ENCODE measurements at regions not wholly inside any gene's neighbourhood (a gene's known extent, or its start where the extent isn't known, plus 50 kb on each side); places are given as distances from the start of the nearest gene placed in this dataset.

- TF ChIP-seq, protein P1, sequence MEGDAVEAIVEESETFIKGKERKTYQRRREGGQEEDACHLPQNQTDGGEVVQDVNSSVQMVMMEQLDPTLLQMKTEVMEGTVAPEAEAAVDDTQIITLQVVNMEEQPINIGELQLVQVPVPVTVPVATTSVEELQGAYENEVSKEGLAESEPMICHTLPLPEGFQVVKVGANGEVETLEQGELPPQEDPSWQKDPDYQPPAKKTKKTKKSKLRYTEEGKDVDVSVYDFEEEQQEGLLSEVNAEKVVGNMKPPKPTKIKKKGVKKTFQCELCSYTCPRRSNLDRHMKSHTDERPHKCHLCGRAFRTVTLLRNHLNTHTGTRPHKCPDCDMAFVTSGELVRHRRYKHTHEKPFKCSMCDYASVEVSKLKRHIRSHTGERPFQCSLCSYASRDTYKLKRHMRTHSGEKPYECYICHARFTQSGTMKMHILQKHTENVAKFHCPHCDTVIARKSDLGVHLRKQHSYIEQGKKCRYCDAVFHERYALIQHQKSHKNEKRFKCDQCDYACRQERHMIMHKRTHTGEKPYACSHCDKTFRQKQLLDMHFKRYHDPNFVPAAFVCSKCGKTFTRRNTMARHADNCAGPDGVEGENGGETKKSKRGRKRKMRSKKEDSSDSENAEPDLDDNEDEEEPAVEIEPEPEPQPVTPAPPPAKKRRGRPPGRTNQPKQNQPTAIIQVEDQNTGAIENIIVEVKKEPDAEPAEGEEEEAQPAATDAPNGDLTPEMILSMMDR (IDR thresholded peaks at IDR 0.05; ENCODE audit: low read depth, low read length, missing control alignments), result no peak
- no peak for DNase-seq
- in situ Hi-C loops (cut with HindIII; ENCODE audit: low pct_ligation_motif_present, low sequenced_read_pairs), result no loop called here
- Histone ChIP-seq H3K4me3 (ENCODE audit: low read depth, low read length) (no peak overlapping the region), H3K27ac (no peak overlapping the region), H3K36me3 (replicated peaks) (no peaks in the 10 kb centered on the region), H3K27me3 (replicated peaks) (no peaks in the 10 kb centered on the region)
Measured at GRCh38 chrX:111020283-111020682, 75.7 kb upstream of the PAK3 start.

- in situ Hi-C loops (cut with HindIII; ENCODE audit: low pct_ligation_motif_present, low sequenced_read_pairs), result no loop called here
- TF ChIP-seq, protein P1 (IDR thresholded peaks at IDR 0.05; ENCODE audit: low read depth, low read length, missing control alignments), result no peak
- Histone ChIP-seq H3K27ac (no peak overlapping the region), H3K4me3 (ENCODE audit: low read depth, low read length) (no peak overlapping the region), H3K27me3 (replicated peaks) (no peaks in the 10 kb centered on the region), H3K36me3 (replicated peaks) (no peaks in the 10 kb centered on the region)
- DNase-seq, result no peak
Measured at GRCh38 chrX:111013778-111014455, 82.1 kb upstream of the PAK3 start.

DNA sequence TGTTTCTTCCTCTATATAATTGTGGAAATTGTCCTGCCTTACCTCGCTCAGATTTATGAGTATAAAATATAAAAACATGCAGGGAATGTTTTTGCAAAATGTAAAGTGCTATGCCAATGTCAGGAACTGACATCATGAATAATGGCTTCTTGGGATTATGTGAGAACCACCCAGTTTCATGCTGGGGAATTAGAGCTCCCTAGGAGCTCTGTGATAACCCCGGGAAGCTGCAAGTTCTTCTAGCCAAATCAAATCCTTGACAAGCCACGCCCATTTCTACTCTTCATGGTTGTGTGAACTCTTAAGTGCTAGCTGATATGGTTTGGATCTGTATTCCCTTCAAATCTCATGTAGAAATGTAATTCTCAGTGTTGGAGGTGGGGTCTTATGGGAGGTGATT, 85.9 kb upstream of the PAK3 start:
- in situ Hi-C loops (cut with HindIII; ENCODE audit: low pct_ligation_motif_present, low sequenced_read_pairs), result no loop called here
- TF ChIP-seq, protein P1 (IDR thresholded peaks at IDR 0.05; ENCODE audit: low read depth, low read length, missing control alignments), result no peak
- Histone ChIP-seq H3K36me3 (replicated peaks) (no peaks in the 10 kb centered on the region), H3K27me3 (replicated peaks) (no peaks in the 10 kb centered on the region), H3K27ac (no peak overlapping the region), H3K4me3 (ENCODE audit: low read depth, low read length) (no peak overlapping the region)
- DNase-seq, result no peak

GRCh38 chrX:111009256-111009655, 86.7 kb upstream of the PAK3 start:
- Histone ChIP-seq H3K4me3 (ENCODE audit: low read depth, low read length) (no peak overlapping the region), H3K27ac (no peak overlapping the region), H3K36me3 (replicated peaks) (no peaks in the 10 kb centered on the region), H3K27me3 (replicated peaks) (no peaks in the 10 kb centered on the region)
- TF ChIP-seq, protein P1 (IDR thresholded peaks at IDR 0.05; ENCODE audit: low read depth, low read length, missing control alignments), result no peak
- in situ Hi-C loops (cut with HindIII; ENCODE audit: low pct_ligation_motif_present, low sequenced_read_pairs), result no loop called here
- no peak for DNase-seq

GRCh38 chrX:111008126-111008525, 87.9 kb upstream of the PAK3 start:
- Histone ChIP-seq H3K27ac (no peak overlapping the region), H3K36me3 (replicated peaks) (no peaks in the 10 kb centered on the region), H3K4me3 (ENCODE audit: low read depth, low read length) (no peak overlapping the region), H3K27me3 (replicated peaks) (no peaks in the 10 kb centered on the region)
- no peak for DNase-seq
- TF ChIP-seq, protein P1 (IDR thresholded peaks at IDR 0.05; ENCODE audit: low read depth, low read length, missing control alignments), result no peak
- in situ Hi-C loops (cut with HindIII; ENCODE audit: low pct_ligation_motif_present, low sequenced_read_pairs), result no loop called here

GRCh38 chrX:111007238-111007637, 88.8 kb upstream of the PAK3 start:
- in situ Hi-C loops (cut with HindIII; ENCODE audit: low pct_ligation_motif_present, low sequenced_read_pairs), result no loop called here
- Histone ChIP-seq H3K36me3 (replicated peaks) (no peaks in the 10 kb centered on the region), H3K27ac (no peak overlapping the region), H3K27me3 (replicated peaks) (no peaks in the 10 kb centered on the region), H3K4me3 (ENCODE audit: low read depth, low read length) (no peak overlapping the region)
- TF ChIP-seq, protein P1 (IDR thresholded peaks at IDR 0.05; ENCODE audit: low read depth, low read length, missing control alignments), result peak; percentile 10
- no peak for DNase-seq

Data from brain microvascular endothelial cell (primary cell).